ENCODE measurements at regions not wholly inside any gene's neighbourhood (a gene's known extent, or its start where the extent isn't known, plus 50 kb on each side); places are given as distances from the start of the nearest gene placed in this dataset.

DNA sequence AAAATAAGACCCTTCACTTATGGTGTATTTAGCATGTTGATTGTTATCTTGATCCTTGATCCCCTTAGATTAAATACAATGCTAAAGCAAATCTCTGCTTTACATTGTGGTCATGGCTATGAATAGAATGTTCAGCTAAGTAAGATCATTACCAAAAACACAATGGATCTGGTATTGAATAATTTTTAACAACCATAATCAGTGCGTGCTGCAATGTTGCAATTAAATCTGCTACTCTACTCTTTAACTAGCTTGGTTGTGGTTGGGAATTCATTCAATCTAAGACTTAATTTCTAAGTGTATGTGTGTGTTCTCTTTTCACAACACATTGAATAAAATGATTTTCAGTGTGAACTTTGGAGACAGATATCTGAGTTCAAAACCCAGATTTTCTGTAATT lies 442.5 kb upstream of the ZNF804A start:
- TF ChIP-seq, protein P1, sequence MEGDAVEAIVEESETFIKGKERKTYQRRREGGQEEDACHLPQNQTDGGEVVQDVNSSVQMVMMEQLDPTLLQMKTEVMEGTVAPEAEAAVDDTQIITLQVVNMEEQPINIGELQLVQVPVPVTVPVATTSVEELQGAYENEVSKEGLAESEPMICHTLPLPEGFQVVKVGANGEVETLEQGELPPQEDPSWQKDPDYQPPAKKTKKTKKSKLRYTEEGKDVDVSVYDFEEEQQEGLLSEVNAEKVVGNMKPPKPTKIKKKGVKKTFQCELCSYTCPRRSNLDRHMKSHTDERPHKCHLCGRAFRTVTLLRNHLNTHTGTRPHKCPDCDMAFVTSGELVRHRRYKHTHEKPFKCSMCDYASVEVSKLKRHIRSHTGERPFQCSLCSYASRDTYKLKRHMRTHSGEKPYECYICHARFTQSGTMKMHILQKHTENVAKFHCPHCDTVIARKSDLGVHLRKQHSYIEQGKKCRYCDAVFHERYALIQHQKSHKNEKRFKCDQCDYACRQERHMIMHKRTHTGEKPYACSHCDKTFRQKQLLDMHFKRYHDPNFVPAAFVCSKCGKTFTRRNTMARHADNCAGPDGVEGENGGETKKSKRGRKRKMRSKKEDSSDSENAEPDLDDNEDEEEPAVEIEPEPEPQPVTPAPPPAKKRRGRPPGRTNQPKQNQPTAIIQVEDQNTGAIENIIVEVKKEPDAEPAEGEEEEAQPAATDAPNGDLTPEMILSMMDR (IDR thresholded peaks at IDR 0.05), result no peak
- TF ChIP-seq POLR2A (IDR thresholded peaks at IDR 0.05), result no peak

Measured in Peyer's patch (tissue), 4 donors.